Muscle of leg (tissue), 3 donors: ENCODE measurements at regions not wholly inside any gene's neighbourhood (a gene's known extent, or its start where the extent isn't known, plus 50 kb on each side); places are given as distances from the start of the nearest gene placed in this dataset.

Source experiments
- DNase-seq: peaks from one replicate; pipeline ENCODE4 v3.0.0; 2013
- H3K27ac ChIP-seq: one replicate; pipeline ENCODE4 v1.5.1; 2013; ENCODE audit warnings: mild to moderate bottlenecking, low read length, control low read depth
- H3K27me3 ChIP-seq: one replicate; pipeline ENCODE4 v1.6.1; 2013; ENCODE audit warnings: low read length; ENCODE audit not compliant: control insufficient read depth, insufficient read depth
- H3K36me3 ChIP-seq: one replicate; pipeline ENCODE4 v1.6.1; 2013; ENCODE audit warnings: low read length; ENCODE audit not compliant: control insufficient read depth, insufficient read depth
- H3K4me1 ChIP-seq: one replicate; pipeline ENCODE4 v1.6.1; 2013; ENCODE audit warnings: low read length; ENCODE audit not compliant: control insufficient read depth, insufficient read depth
- H3K4me3 ChIP-seq: one replicate; pipeline ENCODE4 v1.5.1; 2013; ENCODE audit warnings: low read length, control low read depth
- H3K9me3 ChIP-seq: replicated peaks from 2 replicates; pipeline ENCODE4 v1.6.1; 2013; ENCODE audit warnings: low read depth, low read length; ENCODE audit not compliant: control insufficient read depth
- WGBS: methylation state at CpG from one replicate; pipeline ENCODE4 v1.1.5; 2013; ENCODE audit warnings: missing lambda C conversion rate; ENCODE audit not compliant: insufficient coverage; 5-methylcytosine and 5-hydroxymethylcytosine counted together

- no peak for DNase-seq
- no CpG with 5 or more reads among the region's 2 CpGs for WGBS
- Histone ChIP-seq H3K27ac (no peak overlapping the region), H3K4me3 (no peak overlapping the region), H3K4me1 (no peaks in the 10 kb centered on the region), H3K36me3 (no peaks in the 10 kb centered on the region), H3K27me3 (no peaks in the 10 kb centered on the region), H3K9me3 (no peaks in the 10 kb centered on the region)
Observed at GRCh38 chr21:27653481-27653880, 686.6 kb upstream of the ADAMTS5 start.

GRCh38 chr21:27649762-27650161, 682.9 kb upstream of the ADAMTS5 start:
- no peaks in the 10 kb centered on the region for H3K36me3 ChIP-seq
- H3K27ac ChIP-seq, result no peak overlapping the region
- no peaks in the 10 kb centered on the region for H3K9me3 ChIP-seq
- H3K4me1 ChIP-seq, result no peaks in the 10 kb centered on the region
- no peaks in the 10 kb centered on the region for H3K27me3 ChIP-seq
- no peak for DNase-seq
- no peak overlapping the region for H3K4me3 ChIP-seq
- WGBS, result 80% methylated on average over 1 of the region's 3 CpGs

GRCh38 chr21:27649323-27649722, 682.4 kb upstream of the ADAMTS5 start:
- no peak overlapping the region for H3K27ac ChIP-seq
- no peaks in the 10 kb centered on the region for H3K27me3 ChIP-seq
- no peaks in the 10 kb centered on the region for H3K4me1 ChIP-seq
- peak; percentile 40 for DNase-seq
- no peaks in the 10 kb centered on the region for H3K9me3 ChIP-seq
- no peaks in the 10 kb centered on the region for H3K36me3 ChIP-seq
- WGBS, result 17% methylated on average over 2 of the region's 4 CpGs
- no peak overlapping the region for H3K4me3 ChIP-seq

- Histone ChIP-seq H3K4me3 (no peak overlapping the region), H3K36me3 (no peaks in the 10 kb centered on the region), H3K27ac (peak overlapping the region; percentile 15), H3K4me1 (no peaks in the 10 kb centered on the region), H3K27me3 (no peaks in the 10 kb centered on the region), H3K9me3 (no peaks in the 10 kb centered on the region)
- peak; percentile 56 for DNase-seq
- no CpG with 5 or more reads among the region's 1 CpG for WGBS
Observed at GRCh38 chr21:27648560-27648959, 681.7 kb upstream of the ADAMTS5 start.

GRCh38 chr21:27647921-27648320, 681.0 kb upstream of the ADAMTS5 start:
- Histone ChIP-seq H3K27ac (no peak overlapping the region), H3K36me3 (no peaks in the 10 kb centered on the region), H3K4me3 (no peak overlapping the region), H3K4me1 (no peaks in the 10 kb centered on the region), H3K27me3 (no peaks in the 10 kb centered on the region), H3K9me3 (no peaks in the 10 kb centered on the region)
- no CpG with 5 or more reads among the region's 3 CpGs for WGBS
- DNase-seq, result no peak

- no peak overlapping the region for H3K27ac ChIP-seq
- H3K36me3 ChIP-seq, result no peaks in the 10 kb centered on the region
- DNase-seq, result no peak
- H3K27me3 ChIP-seq, result no peaks in the 10 kb centered on the region
- 80% methylated on average over 1 of the region's 3 CpGs for WGBS
- H3K9me3 ChIP-seq, result no peaks in the 10 kb centered on the region
- no peak overlapping the region for H3K4me3 ChIP-seq
- no peaks in the 10 kb centered on the region for H3K4me1 ChIP-seq
Observed at GRCh38 chr21:27647401-27647800, 680.5 kb upstream of the ADAMTS5 start.

GRCh38 chr21:27646691-27647090, 679.8 kb upstream of the ADAMTS5 start:
- Histone ChIP-seq H3K9me3 (no peaks in the 10 kb centered on the region), H3K36me3 (no peaks in the 10 kb centered on the region), H3K27ac (no peak overlapping the region), H3K4me3 (no peak overlapping the region), H3K27me3 (no peaks in the 10 kb centered on the region), H3K4me1 (no peaks in the 10 kb centered on the region)
- no peak for DNase-seq

- WGBS, result 90% methylated on average over 2 of the region's 2 CpGs
- no peak overlapping the region for H3K27ac ChIP-seq
- no peaks in the 10 kb centered on the region for H3K9me3 ChIP-seq
- H3K27me3 ChIP-seq, result no peaks in the 10 kb centered on the region
- H3K4me1 ChIP-seq, result no peaks in the 10 kb centered on the region
- H3K4me3 ChIP-seq, result no peak overlapping the region
- H3K36me3 ChIP-seq, result no peaks in the 10 kb centered on the region
- DNase-seq, result no peak
Observed at GRCh38 chr21:27646056-27646455, 679.2 kb upstream of the ADAMTS5 start.

- H3K4me3 ChIP-seq, result no peak overlapping the region
- H3K4me1 ChIP-seq, result no peaks in the 10 kb centered on the region
- no peaks in the 10 kb centered on the region for H3K9me3 ChIP-seq
- no peaks in the 10 kb centered on the region for H3K36me3 ChIP-seq
- no peak overlapping the region for H3K27ac ChIP-seq
- H3K27me3 ChIP-seq, result no peaks in the 10 kb centered on the region
- no peak for DNase-seq
Observed at GRCh38 chr21:27645285-27645684, 678.4 kb upstream of the ADAMTS5 start.

GRCh38 chr21:27643326-27643725, 676.4 kb upstream of the ADAMTS5 start:
- Histone ChIP-seq H3K4me1 (no peaks in the 10 kb centered on the region), H3K9me3 (no peaks in the 10 kb centered on the region), H3K27ac (no peak overlapping the region), H3K4me3 (no peak overlapping the region), H3K36me3 (no peaks in the 10 kb centered on the region), H3K27me3 (no peaks in the 10 kb centered on the region)
- WGBS, result no CpG with 5 or more reads among the region's 1 CpG
- no peak for DNase-seq

- peak; percentile 83 for DNase-seq
- Histone ChIP-seq H3K27ac (no peak overlapping the region), H3K4me3 (no peak overlapping the region), H3K36me3 (no peaks in the 10 kb centered on the region), H3K27me3 (no peaks in the 10 kb centered on the region), H3K4me1 (no peaks in the 10 kb centered on the region), H3K9me3 (no peaks in the 10 kb centered on the region)
Observed at GRCh38 chr21:27639286-27639685, 672.4 kb upstream of the ADAMTS5 start.
